ENCODE measurements at regions not wholly inside any gene's neighbourhood (a gene's known extent, or its start where the extent isn't known, plus 50 kb on each side); places are given as distances from the start of the nearest gene placed in this dataset.

GRCh38 chr10:131829156-131829930 is 71.5 kb upstream of the PPP2R2D start:
- no peak for DNase-seq (ENCODE audit: low read depth)
- TF ChIP-seq, protein P1, sequence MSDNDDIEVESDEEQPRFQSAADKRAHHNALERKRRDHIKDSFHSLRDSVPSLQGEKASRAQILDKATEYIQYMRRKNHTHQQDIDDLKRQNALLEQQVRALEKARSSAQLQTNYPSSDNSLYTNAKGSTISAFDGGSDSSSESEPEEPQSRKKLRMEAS (IDR thresholded peaks at IDR 0.05; ENCODE audit: low read depth, low read length) = no peak
- TF ChIP-seq POLR2A (IDR thresholded peaks at IDR 0.05; ENCODE audit: extremely low read depth, insufficient read length) (no peak), MYC (IDR thresholded peaks at IDR 0.05; ENCODE audit: low read depth, low read length) (no peak)
- TF ChIP-seq, protein P2, sequence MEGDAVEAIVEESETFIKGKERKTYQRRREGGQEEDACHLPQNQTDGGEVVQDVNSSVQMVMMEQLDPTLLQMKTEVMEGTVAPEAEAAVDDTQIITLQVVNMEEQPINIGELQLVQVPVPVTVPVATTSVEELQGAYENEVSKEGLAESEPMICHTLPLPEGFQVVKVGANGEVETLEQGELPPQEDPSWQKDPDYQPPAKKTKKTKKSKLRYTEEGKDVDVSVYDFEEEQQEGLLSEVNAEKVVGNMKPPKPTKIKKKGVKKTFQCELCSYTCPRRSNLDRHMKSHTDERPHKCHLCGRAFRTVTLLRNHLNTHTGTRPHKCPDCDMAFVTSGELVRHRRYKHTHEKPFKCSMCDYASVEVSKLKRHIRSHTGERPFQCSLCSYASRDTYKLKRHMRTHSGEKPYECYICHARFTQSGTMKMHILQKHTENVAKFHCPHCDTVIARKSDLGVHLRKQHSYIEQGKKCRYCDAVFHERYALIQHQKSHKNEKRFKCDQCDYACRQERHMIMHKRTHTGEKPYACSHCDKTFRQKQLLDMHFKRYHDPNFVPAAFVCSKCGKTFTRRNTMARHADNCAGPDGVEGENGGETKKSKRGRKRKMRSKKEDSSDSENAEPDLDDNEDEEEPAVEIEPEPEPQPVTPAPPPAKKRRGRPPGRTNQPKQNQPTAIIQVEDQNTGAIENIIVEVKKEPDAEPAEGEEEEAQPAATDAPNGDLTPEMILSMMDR (IDR thresholded peaks at IDR 0.05; ENCODE audit: low read depth, low read length) = no peak
- no peak overlapping the region for H3K4me3 ChIP-seq (ENCODE audit: low read depth, low read length)

DNA sequence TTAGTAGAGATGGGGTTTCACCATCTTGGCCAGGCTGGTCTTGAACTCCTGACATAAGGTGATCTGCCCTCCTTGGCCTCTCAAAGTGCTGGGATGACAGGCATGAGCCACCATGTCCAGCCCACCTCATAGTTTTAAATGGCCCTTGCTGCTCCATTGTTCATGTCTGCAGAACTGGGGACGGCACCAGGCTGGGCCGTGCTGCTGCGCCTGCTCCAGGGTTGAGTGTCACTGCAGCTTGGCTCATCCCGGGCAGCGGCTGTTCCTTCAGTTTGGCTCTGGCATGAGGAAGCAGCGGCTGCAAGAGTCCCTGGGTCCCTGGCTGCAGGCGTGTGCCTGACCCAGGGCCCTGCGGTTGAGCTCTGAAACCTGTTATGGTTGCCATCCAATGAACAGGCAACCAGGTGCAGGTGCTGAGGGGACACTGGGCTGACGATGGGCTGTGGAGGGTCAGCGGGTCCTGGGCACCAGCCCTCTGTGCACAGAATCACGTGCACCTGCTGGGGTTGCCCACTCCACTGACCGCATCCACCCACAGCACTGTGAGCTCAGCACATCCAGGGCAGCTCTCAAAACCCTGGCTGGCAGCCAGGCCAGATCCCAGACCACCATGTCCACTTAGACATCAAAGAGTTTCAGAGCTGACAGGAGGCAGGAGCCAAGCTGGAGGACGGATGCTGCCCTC is 70.2 kb upstream of the PPP2R2D start:
- TF ChIP-seq MYC (IDR thresholded peaks at IDR 0.05; ENCODE audit: low read depth, low read length) (no peak), POLR2A (IDR thresholded peaks at IDR 0.05; ENCODE audit: extremely low read depth, insufficient read length) (no peak)
- TF ChIP-seq, protein P1 (IDR thresholded peaks at IDR 0.05; ENCODE audit: low read depth, low read length) = no peak
- TF ChIP-seq, protein P2 (IDR thresholded peaks at IDR 0.05; ENCODE audit: low read depth, low read length) = no peak
- no peak for DNase-seq (ENCODE audit: low read depth)
- no peak overlapping the region for H3K4me3 ChIP-seq (ENCODE audit: low read depth, low read length)

- DNase-seq (ENCODE audit: low read depth) = no peak
- TF ChIP-seq, protein P2 (IDR thresholded peaks at IDR 0.05; ENCODE audit: low read depth, low read length) = no peak
- no peak for TF ChIP-seq MYC (IDR thresholded peaks at IDR 0.05; ENCODE audit: low read depth, low read length)
- H3K4me3 ChIP-seq (ENCODE audit: low read depth, low read length) = no peak overlapping the region
Measured at GRCh38 chr10:131831561-131831960, 69.2 kb upstream of the PPP2R2D start.

GRCh38 chr10:131832056-131832685 is 68.6 kb upstream of the PPP2R2D start:
- no peak overlapping the region for H3K4me3 ChIP-seq (ENCODE audit: low read depth, low read length)
- DNase-seq (ENCODE audit: low read depth) = no peak
- no peak for TF ChIP-seq POLR2A (IDR thresholded peaks at IDR 0.05; ENCODE audit: extremely low read depth, insufficient read length)
- TF ChIP-seq, protein P2 (IDR thresholded peaks at IDR 0.05; ENCODE audit: low read depth, low read length) = no peak
- no peak for TF ChIP-seq MYC (IDR thresholded peaks at IDR 0.05; ENCODE audit: low read depth, low read length)

DNA sequence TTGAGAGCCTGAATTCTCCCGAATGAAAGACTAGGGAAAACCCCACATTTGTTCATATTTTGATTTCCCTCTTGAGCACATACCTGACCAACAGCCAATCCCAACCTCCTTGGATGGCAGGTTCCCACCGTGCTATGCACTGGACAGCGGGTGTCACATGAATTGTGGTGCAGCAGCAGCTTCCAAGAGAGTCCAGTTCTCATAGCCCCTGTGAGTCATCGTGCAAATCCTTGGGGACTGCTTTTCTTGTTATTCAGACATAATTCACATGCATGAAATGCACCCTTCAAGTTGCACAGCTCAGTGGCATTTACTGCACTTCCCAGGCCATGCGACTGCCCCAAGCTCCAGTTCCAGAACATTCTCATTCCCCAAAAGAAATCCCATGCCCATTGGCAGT is 67.8 kb upstream of the PPP2R2D start:
- TF ChIP-seq, protein P1 (IDR thresholded peaks at IDR 0.05; ENCODE audit: low read depth, low read length) = no peak
- no peak for TF ChIP-seq POLR2A (IDR thresholded peaks at IDR 0.05; ENCODE audit: extremely low read depth, insufficient read length)
- TF ChIP-seq, protein P2 (IDR thresholded peaks at IDR 0.05; ENCODE audit: low read depth, low read length) = no peak
- TF ChIP-seq MYC (IDR thresholded peaks at IDR 0.05; ENCODE audit: low read depth, low read length) = no peak
- no peak for DNase-seq (ENCODE audit: low read depth)
- no peak overlapping the region for H3K4me3 ChIP-seq (ENCODE audit: low read depth, low read length)

Data from NB4 (cell line).